ENCODE measurements at regions not wholly inside any gene's neighbourhood (a gene's known extent, or its start where the extent isn't known, plus 50 kb on each side); places are given as distances from the start of the nearest gene placed in this dataset.

DNA sequence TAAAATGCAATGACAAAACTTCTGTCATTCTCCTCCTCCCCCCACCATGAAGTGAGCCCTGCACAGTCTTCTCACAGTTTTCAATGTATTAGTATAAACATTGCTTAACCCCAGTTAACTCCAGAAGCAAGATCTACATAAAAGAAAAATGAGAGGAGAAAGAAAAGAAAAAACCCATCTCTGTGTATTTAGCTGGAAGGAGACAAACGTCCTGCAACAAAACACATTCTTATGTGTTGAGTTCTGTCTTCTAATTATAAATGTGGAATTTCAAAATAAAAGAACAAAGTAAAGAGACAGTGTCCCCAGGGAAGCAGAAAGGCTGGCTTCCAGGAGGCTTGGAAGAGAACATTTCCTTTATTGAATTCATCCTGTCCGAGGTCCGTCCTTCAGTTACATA, 491.9 kb upstream of the TUSC1 start:
- TF ChIP-seq, protein P1, sequence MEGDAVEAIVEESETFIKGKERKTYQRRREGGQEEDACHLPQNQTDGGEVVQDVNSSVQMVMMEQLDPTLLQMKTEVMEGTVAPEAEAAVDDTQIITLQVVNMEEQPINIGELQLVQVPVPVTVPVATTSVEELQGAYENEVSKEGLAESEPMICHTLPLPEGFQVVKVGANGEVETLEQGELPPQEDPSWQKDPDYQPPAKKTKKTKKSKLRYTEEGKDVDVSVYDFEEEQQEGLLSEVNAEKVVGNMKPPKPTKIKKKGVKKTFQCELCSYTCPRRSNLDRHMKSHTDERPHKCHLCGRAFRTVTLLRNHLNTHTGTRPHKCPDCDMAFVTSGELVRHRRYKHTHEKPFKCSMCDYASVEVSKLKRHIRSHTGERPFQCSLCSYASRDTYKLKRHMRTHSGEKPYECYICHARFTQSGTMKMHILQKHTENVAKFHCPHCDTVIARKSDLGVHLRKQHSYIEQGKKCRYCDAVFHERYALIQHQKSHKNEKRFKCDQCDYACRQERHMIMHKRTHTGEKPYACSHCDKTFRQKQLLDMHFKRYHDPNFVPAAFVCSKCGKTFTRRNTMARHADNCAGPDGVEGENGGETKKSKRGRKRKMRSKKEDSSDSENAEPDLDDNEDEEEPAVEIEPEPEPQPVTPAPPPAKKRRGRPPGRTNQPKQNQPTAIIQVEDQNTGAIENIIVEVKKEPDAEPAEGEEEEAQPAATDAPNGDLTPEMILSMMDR (IDR thresholded peaks at IDR 0.05): no peak
- no peak for TF ChIP-seq POLR2A (IDR thresholded peaks at IDR 0.05)

Measured in lower leg skin (tissue), 3 donors.